GM13977 (cell line): ENCODE measurements at regions not wholly inside any gene's neighbourhood (a gene's known extent, or its start where the extent isn't known, plus 50 kb on each side); places are given as distances from the start of the nearest gene placed in this dataset.

Experiments
- DNase-seq: peaks from one replicate; pipeline ENCODE4 v3.0.0; 2012; ENCODE audit warnings: low spot score
- in situ Hi-C: fragments of 300-500 bp; cut with MboI; formaldehyde crosslinking; loops from one replicate; pipeline ENCODE4 v1.12.0; 2022; ENCODE audit warnings: low sequenced_read_pairs, low pct_unique_long_range_greater_than_20kb, mixed read lengths, inconsistent platforms; ENCODE audit not compliant: unreplicated experiment
- TF ChIP-seq, protein P1 (sequence below): IDR thresholded peaks from 2 replicates; pipeline ENCODE4 v1.5.1; 2012; ENCODE audit warnings: mild to moderate bottlenecking, control low read depth; ENCODE audit not compliant: insufficient read depth; ENCODE audit errors: extremely low read depth, missing control alignments

DNA sequence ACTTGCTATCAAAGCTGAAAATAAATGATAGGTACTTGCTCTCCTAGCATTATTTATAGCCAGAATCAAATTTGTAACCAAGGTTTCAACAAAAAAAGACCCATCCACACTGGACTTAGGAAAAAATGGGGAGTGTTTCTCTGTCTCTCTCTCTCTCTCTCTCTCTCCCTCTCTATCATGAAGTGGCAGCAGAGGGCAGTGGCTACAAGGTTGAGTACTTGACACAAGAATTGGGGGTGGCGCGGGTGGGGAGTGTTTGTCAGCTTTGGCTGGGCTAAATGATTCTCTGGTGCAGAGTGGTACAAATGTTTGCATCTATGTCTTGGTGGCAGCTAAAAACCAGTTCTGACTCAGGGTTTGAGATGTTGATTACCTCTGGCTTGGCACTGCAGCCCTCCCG lies 85.0 kb downstream of the RBM43 start:
- in situ Hi-C loops = no loop called here
- TF ChIP-seq, protein P1, sequence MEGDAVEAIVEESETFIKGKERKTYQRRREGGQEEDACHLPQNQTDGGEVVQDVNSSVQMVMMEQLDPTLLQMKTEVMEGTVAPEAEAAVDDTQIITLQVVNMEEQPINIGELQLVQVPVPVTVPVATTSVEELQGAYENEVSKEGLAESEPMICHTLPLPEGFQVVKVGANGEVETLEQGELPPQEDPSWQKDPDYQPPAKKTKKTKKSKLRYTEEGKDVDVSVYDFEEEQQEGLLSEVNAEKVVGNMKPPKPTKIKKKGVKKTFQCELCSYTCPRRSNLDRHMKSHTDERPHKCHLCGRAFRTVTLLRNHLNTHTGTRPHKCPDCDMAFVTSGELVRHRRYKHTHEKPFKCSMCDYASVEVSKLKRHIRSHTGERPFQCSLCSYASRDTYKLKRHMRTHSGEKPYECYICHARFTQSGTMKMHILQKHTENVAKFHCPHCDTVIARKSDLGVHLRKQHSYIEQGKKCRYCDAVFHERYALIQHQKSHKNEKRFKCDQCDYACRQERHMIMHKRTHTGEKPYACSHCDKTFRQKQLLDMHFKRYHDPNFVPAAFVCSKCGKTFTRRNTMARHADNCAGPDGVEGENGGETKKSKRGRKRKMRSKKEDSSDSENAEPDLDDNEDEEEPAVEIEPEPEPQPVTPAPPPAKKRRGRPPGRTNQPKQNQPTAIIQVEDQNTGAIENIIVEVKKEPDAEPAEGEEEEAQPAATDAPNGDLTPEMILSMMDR = no peak
- DNase-seq = no peak

DNA sequence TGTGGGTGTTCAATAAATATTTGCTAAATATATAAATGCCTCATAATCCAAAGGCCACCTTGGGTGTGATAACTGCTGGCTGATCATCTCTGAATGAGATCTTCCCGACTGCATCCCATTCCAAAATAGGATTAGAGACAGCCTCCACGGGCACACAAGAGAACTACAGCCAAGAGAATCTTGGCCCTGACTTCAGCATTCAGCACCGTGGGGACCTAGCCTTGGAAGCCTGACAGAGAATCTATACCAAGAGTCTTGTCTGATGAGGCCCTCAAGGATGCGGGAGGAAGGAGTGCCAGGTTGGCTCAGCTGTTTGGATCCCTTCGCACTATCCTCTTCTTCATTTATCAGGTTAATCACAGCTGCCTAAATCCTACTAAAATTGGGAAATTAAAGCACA lies 85.8 kb downstream of the RBM43 start:
- no peak for DNase-seq
- in situ Hi-C loops = no loop called here
- TF ChIP-seq, protein P1 = no peak

DNA sequence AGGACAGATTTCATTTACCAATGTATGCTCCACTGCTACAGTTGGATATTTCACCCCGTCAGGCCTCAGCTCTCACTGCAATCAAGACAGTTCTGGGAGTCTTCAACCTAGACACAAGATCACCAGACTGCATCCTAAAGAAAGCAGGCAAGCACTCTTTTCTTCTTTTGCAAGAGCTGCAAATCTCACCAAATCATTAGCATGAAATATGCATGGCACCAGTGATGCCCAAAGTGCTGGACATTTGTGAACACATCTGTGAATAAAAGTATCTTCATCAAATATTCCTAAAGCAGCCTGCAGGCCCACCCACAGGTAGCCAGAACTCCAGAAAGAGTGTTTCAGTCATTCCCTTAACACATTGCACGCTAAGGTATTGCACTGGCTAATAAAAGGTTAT lies 87.5 kb downstream of the RBM43 start:
- no peak for DNase-seq
- in situ Hi-C loops = no loop called here
- TF ChIP-seq, protein P1 = no peak

- TF ChIP-seq, protein P1 = no peak
- no peak for DNase-seq
- in situ Hi-C loops = no loop called here
Observed at GRCh38 chr2:151171186-151171585, 90.5 kb downstream of the RBM43 start.

GRCh38 chr2:151166410-151166809 lies 95.3 kb downstream of the RBM43 start:
- in situ Hi-C loops = no loop called here

DNA sequence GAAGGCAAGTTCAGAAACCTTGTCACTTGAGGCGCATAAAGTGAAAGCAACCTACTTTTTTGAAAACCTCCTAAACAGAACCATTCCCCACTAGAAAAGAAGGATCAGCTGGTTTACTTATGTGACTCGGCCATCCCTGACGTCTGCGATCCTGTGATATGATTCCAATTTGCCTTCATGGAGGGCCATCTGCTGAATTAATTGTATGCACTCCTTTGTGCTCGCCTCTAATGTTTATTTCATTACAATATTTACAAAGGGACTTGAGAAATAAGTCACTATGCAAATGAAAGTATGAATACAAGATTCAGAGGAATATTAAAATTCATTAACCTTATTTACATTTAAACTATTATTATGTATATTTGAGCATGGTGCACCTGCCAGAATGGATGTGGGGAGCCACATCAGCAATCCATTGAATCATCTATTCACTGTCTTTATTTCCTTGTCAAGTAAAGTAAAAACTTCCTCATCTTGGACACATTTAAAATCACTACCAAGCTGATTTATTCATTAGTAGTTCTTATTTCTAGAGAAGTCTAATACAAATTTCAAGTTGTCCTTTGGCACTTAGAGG lies 96.5 kb downstream of the RBM43 start:
- TF ChIP-seq, protein P1 = no peak
- in situ Hi-C loops = no loop called here
- DNase-seq = no peak

More at GRCh38 chr2:151166410-151166809, 95.3 kb downstream of the RBM43 start:
- DNase-seq = no peak
- TF ChIP-seq, protein P1 = no peak
